Loucy (cell line): ENCODE measurements at regions not wholly inside any gene's neighbourhood (a gene's known extent, or its start where the extent isn't known, plus 50 kb on each side); places are given as distances from the start of the nearest gene placed in this dataset.

ENCODE experiments used
- H2AFZ ChIP-seq: fragments of 200-600 bp; sonication (generic); 2 replicates; pipeline ENCODE4 v1.6.0; 2016; ENCODE audit warnings: antibody characterized with exemption, mild to moderate bottlenecking, low read length, moderate library complexity
- H3F3A ChIP-seq: fragments of 200-600 bp; 2 replicates; pipeline ENCODE4 v1.6.0; 2016; ENCODE audit warnings: antibody characterized with exemption, low read depth, mild to moderate bottlenecking
- H3K27me3 ChIP-seq: fragments of 200-600 bp; sonication (generic); 2 replicates; pipeline ENCODE4 v1.6.1; 2014; ENCODE audit warnings: low read length, mild to moderate bottlenecking; ENCODE audit not compliant: insufficient read depth, poor library complexity, severe bottlenecking
- H3K36me3 ChIP-seq: fragments of 200-600 bp; sonication (generic); 2 replicates; pipeline ENCODE4 v1.6.1; 2016; ENCODE audit warnings: low read length; ENCODE audit not compliant: insufficient read depth
- H3K4me1 ChIP-seq: fragments of 200-600 bp; sonication (generic); 2 replicates; pipeline ENCODE4 v1.5.1; 2014; ENCODE audit warnings: low read length, mild to moderate bottlenecking; ENCODE audit not compliant: insufficient read depth, poor library complexity, severe bottlenecking
- H3K4me2 ChIP-seq: fragments of 200-600 bp; sonication (generic); 2 replicates; pipeline ENCODE4 v1.6.0; 2014; ENCODE audit warnings: antibody characterized with exemption, low read length, low read depth, mild to moderate bottlenecking; ENCODE audit not compliant: poor library complexity, severe bottlenecking
- H3K4me3 ChIP-seq: fragments of 200-600 bp; sonication (generic); 2 replicates; pipeline ENCODE4 v1.5.1; 2014; ENCODE audit warnings: low read length, mild to moderate bottlenecking, mixed read lengths; ENCODE audit not compliant: poor library complexity, severe bottlenecking
- H3K79me2 ChIP-seq: fragments of 200-600 bp; sonication (generic); 2 replicates; pipeline ENCODE4 v1.6.1; 2014; ENCODE audit warnings: low read length; ENCODE audit not compliant: insufficient read depth
- H3K9ac ChIP-seq: fragments of 200-600 bp; sonication (generic); 2 replicates; pipeline ENCODE4 v1.6.0; 2014; ENCODE audit warnings: mild to moderate bottlenecking, low read depth, low read length, moderate library complexity; ENCODE audit not compliant: poor library complexity, severe bottlenecking
- H3K9me2 ChIP-seq: fragments of 200-600 bp; sonication (generic); replicated peaks from 2 replicates; pipeline ENCODE4 v1.6.1; 2016; ENCODE audit warnings: low read depth, low read length, mixed read lengths
- H3K9me3 ChIP-seq: fragments of 200-600 bp; sonication (generic); 2 replicates; pipeline ENCODE4 v1.6.1; 2014; ENCODE audit warnings: mild to moderate bottlenecking, antibody characterized with exemption, low read length, low read depth; ENCODE audit not compliant: insufficient read depth
- H4K20me1 ChIP-seq: fragments of 200-600 bp; sonication (generic); 2 replicates; pipeline ENCODE4 v1.6.0; 2014; ENCODE audit warnings: antibody characterized with exemption, low read length, mild to moderate bottlenecking; ENCODE audit not compliant: insufficient read depth, poor library complexity, severe bottlenecking
- EZH2phosphoT487 ChIP-seq: fragments of 200-600 bp; IDR thresholded peaks from 2 replicates; pipeline ENCODE4 v1.6.1; 2018; ENCODE audit warnings: antibody characterized with exemption, mild to moderate bottlenecking, moderate library complexity, borderline replicate concordance
- TF ChIP-seq, protein P1 (sequence below): fragments of 200-600 bp; sonication (generic); conservative IDR thresholded peaks from 2 replicates; pipeline ENCODE4 v1.5.1; 2014; ENCODE audit warnings: mild to moderate bottlenecking, antibody characterized with exemption, low read length

DNA sequence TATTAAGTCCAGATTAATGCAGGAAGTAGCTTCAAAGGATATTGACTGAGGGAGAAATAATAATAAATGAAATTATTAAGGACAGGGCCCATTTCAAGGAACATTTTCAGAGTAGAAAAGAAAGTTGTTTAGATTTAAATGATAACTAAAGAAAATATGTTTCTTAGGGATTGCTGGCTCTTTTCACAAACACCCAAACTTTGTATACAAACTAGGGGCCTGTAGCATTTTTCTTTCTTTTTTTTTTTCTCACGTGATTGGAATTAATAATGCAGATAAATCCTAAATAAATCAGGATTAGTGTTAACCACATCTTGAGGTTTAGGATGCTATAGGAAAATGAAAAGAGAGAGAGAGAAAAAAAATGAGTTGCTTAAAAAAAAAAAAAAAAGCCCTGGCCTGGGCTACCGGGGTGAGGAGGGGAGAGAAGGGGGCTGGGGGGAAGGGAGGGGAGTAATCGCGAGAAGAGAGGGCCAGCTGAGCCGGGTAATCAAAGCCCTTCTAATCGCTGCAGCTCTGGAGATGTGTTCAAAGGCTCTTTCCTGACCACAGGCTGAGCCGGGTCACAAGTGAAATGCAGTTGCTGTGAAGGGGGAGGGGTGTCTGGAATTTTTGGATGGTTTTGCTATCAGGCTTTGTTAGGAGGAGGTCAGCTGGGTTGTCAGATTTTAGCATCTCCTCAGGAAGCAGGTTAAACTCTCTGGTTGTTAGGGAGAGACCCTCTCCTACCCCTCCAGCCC is 104.6 kb upstream of the ZFHX3 start:
- Histone ChIP-seq H3K4me3 (peak overlapping the region; percentile 34), H3K27me3 (no peaks in the 10 kb centered on the region), H3K4me2 (peak overlapping the region; percentile 63), H3K79me2 (no peaks in the 10 kb centered on the region), H3K9ac (peak overlapping the region; percentile 48), H4K20me1 (no peaks in the 10 kb centered on the region), H3K4me1 (peaks cover 45% of the 10 kb centered on the region), H2AFZ (0 out of 2 replicates have a peak overlapping the region, but pooled peaks have one; percentile 23), H3F3A (peaks cover 6% of the 10 kb centered on the region; the same call in 1 of the 2 replicates), H3K9me3 (no peaks in the 10 kb centered on the region), H3K9me2 (no peaks in the 10 kb centered on the region), H3K36me3 (no peaks in the 10 kb centered on the region)
- TF ChIP-seq, protein P1, sequence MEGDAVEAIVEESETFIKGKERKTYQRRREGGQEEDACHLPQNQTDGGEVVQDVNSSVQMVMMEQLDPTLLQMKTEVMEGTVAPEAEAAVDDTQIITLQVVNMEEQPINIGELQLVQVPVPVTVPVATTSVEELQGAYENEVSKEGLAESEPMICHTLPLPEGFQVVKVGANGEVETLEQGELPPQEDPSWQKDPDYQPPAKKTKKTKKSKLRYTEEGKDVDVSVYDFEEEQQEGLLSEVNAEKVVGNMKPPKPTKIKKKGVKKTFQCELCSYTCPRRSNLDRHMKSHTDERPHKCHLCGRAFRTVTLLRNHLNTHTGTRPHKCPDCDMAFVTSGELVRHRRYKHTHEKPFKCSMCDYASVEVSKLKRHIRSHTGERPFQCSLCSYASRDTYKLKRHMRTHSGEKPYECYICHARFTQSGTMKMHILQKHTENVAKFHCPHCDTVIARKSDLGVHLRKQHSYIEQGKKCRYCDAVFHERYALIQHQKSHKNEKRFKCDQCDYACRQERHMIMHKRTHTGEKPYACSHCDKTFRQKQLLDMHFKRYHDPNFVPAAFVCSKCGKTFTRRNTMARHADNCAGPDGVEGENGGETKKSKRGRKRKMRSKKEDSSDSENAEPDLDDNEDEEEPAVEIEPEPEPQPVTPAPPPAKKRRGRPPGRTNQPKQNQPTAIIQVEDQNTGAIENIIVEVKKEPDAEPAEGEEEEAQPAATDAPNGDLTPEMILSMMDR: no peak
- TF ChIP-seq EZH2phosphoT487: no peak

DNA sequence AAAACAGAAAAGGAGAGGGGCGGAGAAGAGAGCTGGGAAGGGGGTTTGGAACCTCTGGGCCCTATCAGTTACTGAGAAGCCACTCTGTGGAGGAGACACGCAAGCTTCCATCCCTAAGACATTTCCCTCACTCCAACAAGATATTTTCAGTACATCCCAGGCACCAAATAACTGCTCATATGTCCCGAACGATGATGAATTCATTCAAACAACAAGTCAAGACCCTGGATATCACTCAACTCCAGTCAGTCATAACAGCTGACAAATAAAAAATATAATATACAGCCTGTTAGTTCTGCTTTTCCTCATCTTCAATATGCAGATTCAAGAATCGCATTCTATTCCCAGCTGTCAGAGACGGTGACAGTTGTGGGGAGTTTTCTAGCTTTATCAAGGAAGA is 104.0 kb upstream of the ZFHX3 start:
- Histone ChIP-seq H3K4me2 (peak overlapping the region; percentile 63), H3K4me3 (peak overlapping the region; percentile 28)
- no peak for TF ChIP-seq EZH2phosphoT487
- TF ChIP-seq, protein P1: no peak

DNA sequence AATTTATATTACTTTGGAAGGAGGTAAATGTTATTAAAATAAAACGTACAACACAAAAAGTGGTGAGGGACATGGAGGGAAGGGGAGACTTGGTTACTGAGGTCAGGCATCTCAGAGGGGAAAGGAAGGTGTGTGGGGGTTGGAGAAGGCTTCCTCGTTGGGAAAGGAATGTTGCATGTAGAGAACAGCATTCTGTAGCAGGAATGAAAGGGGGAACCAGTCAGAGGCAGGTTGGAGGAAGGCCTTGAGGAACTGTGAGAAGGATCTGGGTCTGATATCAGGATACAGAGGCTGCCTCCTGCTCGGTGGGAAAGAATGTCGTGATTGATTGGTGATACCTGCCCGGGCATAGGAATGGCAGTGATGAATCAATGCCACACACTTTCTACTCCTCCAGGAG is 103.3 kb upstream of the ZFHX3 start:
- no peak overlapping the region for H3K4me2 ChIP-seq
- no peaks in the 10 kb centered on the region for H3K79me2 ChIP-seq
- H3K4me3 ChIP-seq: no peak overlapping the region
- no peaks in the 10 kb centered on the region for H4K20me1 ChIP-seq
- peaks cover 6% of the 10 kb centered on the region; the same call in 1 of the 2 replicates for H3F3A ChIP-seq
- no peaks in the 10 kb centered on the region for H3K27me3 ChIP-seq
- H3K9me2 ChIP-seq: no peaks in the 10 kb centered on the region
- TF ChIP-seq EZH2phosphoT487: no peak
- TF ChIP-seq, protein P1: no peak
- H3K9me3 ChIP-seq: no peaks in the 10 kb centered on the region
- H3K4me1 ChIP-seq: peaks cover 45% of the 10 kb centered on the region
- no peak overlapping the region for H3K9ac ChIP-seq
- H3K36me3 ChIP-seq: no peaks in the 10 kb centered on the region
- H2AFZ ChIP-seq: no peak overlapping the region

More for the DNA sequence above, 104.0 kb upstream of the ZFHX3 start:
- Histone ChIP-seq H3K4me1 (peaks cover 45% of the 10 kb centered on the region), H3K9me2 (no peaks in the 10 kb centered on the region), H4K20me1 (no peaks in the 10 kb centered on the region), H3K9me3 (no peaks in the 10 kb centered on the region), H3K9ac (peak overlapping the region; percentile 30), H3K79me2 (no peaks in the 10 kb centered on the region), H2AFZ (no peak overlapping the region), H3F3A (peaks cover 6% of the 10 kb centered on the region; the same call in 1 of the 2 replicates), H3K27me3 (no peaks in the 10 kb centered on the region), H3K36me3 (no peaks in the 10 kb centered on the region)
